Activated B cell treated with CpG ODN at 0.5 μM for 24 hours (primary cell): ENCODE measurements at regions not wholly inside any gene's neighbourhood (a gene's known extent, or its start where the extent isn't known, plus 50 kb on each side); places are given as distances from the start of the nearest gene placed in this dataset.

Source experiments
- ATAC-seq: fragments of 200-7000 bp; cut with Tn5 transposase; one replicate; pipeline ENCODE4 v1.10.0; 2021; ENCODE audit warnings: low read depth, mild to moderate bottlenecking, moderate library complexity
- CTCF ChIA-PET: fragments of 350-600 bp; sonication (Branson Sonifier 250); formaldehyde crosslinking; loops from one replicate; lab custom pipeline; 2021; ENCODE audit warnings: antibody characterized with exemption; lab: Charles Lee
- POLR2A ChIA-PET: fragments of 350-600 bp; sonication (Branson Sonifier 250); formaldehyde crosslinking; loops from one replicate; lab custom pipeline; 2021; ENCODE audit warnings: antibody characterized with exemption; lab: Charles Lee
- DNase-seq: peaks from one replicate; pipeline ENCODE4 v3.0.0; 2022
- H3K27ac Mint-ChIP-seq: one replicate; pipeline ENCODE4 v1.8.0; 2020; ENCODE audit warnings: mixed read lengths
- H3K27me3 Mint-ChIP-seq: one replicate; pipeline ENCODE4 v1.8.0; 2021; ENCODE audit warnings: mixed read lengths
- H3K36me3 Mint-ChIP-seq: one replicate; pipeline ENCODE4 v1.8.0; 2021; ENCODE audit warnings: low read depth, mixed read lengths
- H3K4me1 Mint-ChIP-seq: one replicate; pipeline ENCODE4 v1.8.0; 2021; ENCODE audit warnings: mixed read lengths
- H3K4me3 Mint-ChIP-seq: one replicate; pipeline ENCODE4 v1.8.0; 2020; ENCODE audit warnings: mild to moderate bottlenecking, mixed read lengths
- H3K9me3 Mint-ChIP-seq: one replicate; pipeline ENCODE4 v1.8.0; 2020; ENCODE audit warnings: mixed read lengths
- CTCF ChIP-seq: fragments of 200-600 bp; IDR thresholded peaks from one replicate; pipeline ENCODE4 v1.8.0; 2022; ENCODE audit warnings: antibody characterized with exemption, mild to moderate bottlenecking
- intact Hi-C: fragments of 100-400 bp; cut with micrococcal nuclease; formaldehyde crosslinking; loops from one replicate; pipeline ENCODE4 v1.15.1; 2024

GRCh38 chr4:163818673-163819072, 324.2 kb downstream of the TMA16 start:
- ATAC-seq, result no peak
- POLR2A ChIA-PET, result no interaction called here
- intact Hi-C loops, result no loop called here
- Mint-ChIP-seq H3K36me3 (no peaks in the 10 kb centered on the region), H3K27me3 (no peaks in the 10 kb centered on the region), H3K4me3 (no peak overlapping the region), H3K27ac (no peak overlapping the region), H3K4me1 (peaks cover 16% of the 10 kb centered on the region), H3K9me3 (no peaks in the 10 kb centered on the region)
- CTCF ChIA-PET, result no interaction called here
- TF ChIP-seq CTCF, result no peak
- DNase-seq, result no peak

- Mint-ChIP-seq H3K27ac (no peak overlapping the region), H3K4me1 (no peaks in the 10 kb centered on the region), H3K4me3 (no peak overlapping the region), H3K36me3 (no peaks in the 10 kb centered on the region), H3K9me3 (no peaks in the 10 kb centered on the region), H3K27me3 (no peaks in the 10 kb centered on the region)
- DNase-seq (no peak), ATAC-seq (no peak)
- POLR2A ChIA-PET, result no interaction called here
- CTCF ChIA-PET, result no interaction called here
- intact Hi-C loops, result no loop called here
- TF ChIP-seq CTCF, result no peak
These were observed 339.2 kb downstream of the TMA16 start for GRCh38 chr4:163833669-163834068.

- Mint-ChIP-seq H3K9me3 (peaks cover 5% of the 10 kb centered on the region), H3K4me1 (no peaks in the 10 kb centered on the region), H3K36me3 (no peaks in the 10 kb centered on the region), H3K27ac (no peak overlapping the region), H3K27me3 (peaks cover 9% of the 10 kb centered on the region), H3K4me3 (no peak overlapping the region)
- intact Hi-C loops, result no loop called here
- no peak for TF ChIP-seq CTCF
- ChIA-PET POLR2A (no interaction called here), CTCF (no interaction called here)
- ATAC-seq, result no peak
- no peak for DNase-seq
These were observed 351.5 kb downstream of the TMA16 start for GRCh38 chr4:163846008-163846407.

- ChIA-PET POLR2A (no interaction called here), CTCF (no interaction called here)
- ATAC-seq (no peak), DNase-seq (no peak)
- intact Hi-C loops, result no loop called here
- Mint-ChIP-seq H3K4me3 (no peak overlapping the region), H3K27me3 (peaks cover 3% of the 10 kb centered on the region), H3K27ac (no peak overlapping the region), H3K4me1 (no peaks in the 10 kb centered on the region), H3K9me3 (peaks cover 2% of the 10 kb centered on the region), H3K36me3 (no peaks in the 10 kb centered on the region)
- TF ChIP-seq CTCF, result no peak
These were observed 357.8 kb downstream of the TMA16 start for GRCh38 chr4:163852246-163852645.

- ChIA-PET POLR2A (no interaction called here), CTCF (no interaction called here)
- no peaks in the 10 kb centered on the region for H3K4me1 Mint-ChIP-seq
- no peak overlapping the region for H3K4me3 Mint-ChIP-seq
- ATAC-seq, result no peak
- TF ChIP-seq CTCF, result no peak
- H3K27me3 Mint-ChIP-seq, result peaks cover 10% of the 10 kb centered on the region
- H3K9me3 Mint-ChIP-seq, result no peaks in the 10 kb centered on the region
- no peak overlapping the region for H3K27ac Mint-ChIP-seq
- intact Hi-C loops, result no loop called here
- H3K36me3 Mint-ChIP-seq, result no peaks in the 10 kb centered on the region
- DNase-seq, result no peak
These were observed 363.4 kb downstream of the TMA16 start for GRCh38 chr4:163857903-163858302.
